Esophagus squamous epithelium (tissue), 5 donors: ENCODE measurements at regions not wholly inside any gene's neighbourhood (a gene's known extent, or its start where the extent isn't known, plus 50 kb on each side); places are given as distances from the start of the nearest gene placed in this dataset.

Source experiments
- DNase-seq: peaks from one replicate; lab custom pipeline; 2025; lab: John Stamatoyannopoulos, UW
- H3K27ac ChIP-seq, 4 donors: fragments of 200-600 bp; sonication (generic); one replicate each; pipeline ENCODE4 v1.5.1; 2016 to 2019; ENCODE audit warnings: mild to moderate bottlenecking in 1 of 4
- H3K27me3 ChIP-seq, 4 donors: fragments of 200-600 bp; sonication (generic); 1 replicate in 3 of 4; 2 replicates in 1 of 4; pipeline versions ENCODE4 v1.5.1 to v1.6.0; 2017 to 2021; ENCODE audit warnings: antibody characterized with exemption in 1 of 4
- H3K36me3 ChIP-seq, 3 donors: fragments of 200-600 bp; sonication (generic); one replicate each; pipeline ENCODE4 v1.5.1; 2016 to 2019
- H3K4me1 ChIP-seq, 3 donors: fragments of 200-600 bp; sonication (generic); one replicate each; pipeline ENCODE4 v1.5.1; 2017 to 2019
- H3K4me3 ChIP-seq, 4 donors: fragments of 200-600 bp; sonication (generic); 1 replicate in 3 of 4; 2 replicates in 1 of 4; pipeline ENCODE4 v1.5.1; 2016 to 2019; ENCODE audit warnings: mild to moderate bottlenecking in 2 of 4, moderate library complexity in 1 of 4
- H3K9me3 ChIP-seq, 3 donors: fragments of 200-600 bp; sonication (generic); one replicate each; pipeline ENCODE4 v1.5.1; 2016 to 2019
- POLR2A ChIP-seq, 4 donors: fragments of 450-650 bp; IDR thresholded peaks; one replicate each; pipeline ENCODE4 v1.6.1; 2017; ENCODE audit warnings: antibody characterized with exemption in 4 of 4, mild to moderate bottlenecking in 4 of 4, moderate library complexity in 3 of 4
- WGBS, 2 donors: methylation state at CpG; one replicate each; pipeline ENCODE4 v1.1.5; 2018; 5-methylcytosine and 5-hydroxymethylcytosine counted together
- intact Hi-C: fragments of 100-400 bp; cut with DNase I; formaldehyde crosslinking; loops from one replicate; pipeline ENCODE4 v1.15.0; 2022
- TF ChIP-seq, protein P1 (sequence below), 6 experiments: fragments of 450-650 bp in 4 of 6; fragments of 200-600 bp in 2 of 6; sonication (generic) in 2 of 6; IDR thresholded peaks; one replicate each; pipeline ENCODE4 v1.5.1; 2016 to 2019; ENCODE audit warnings: antibody characterized with exemption in 6 of 6, mild to moderate bottlenecking in 4 of 6, moderate library complexity in 4 of 6
- donor health status: DM: yes; HTN: yes; CAD: no.

DNA sequence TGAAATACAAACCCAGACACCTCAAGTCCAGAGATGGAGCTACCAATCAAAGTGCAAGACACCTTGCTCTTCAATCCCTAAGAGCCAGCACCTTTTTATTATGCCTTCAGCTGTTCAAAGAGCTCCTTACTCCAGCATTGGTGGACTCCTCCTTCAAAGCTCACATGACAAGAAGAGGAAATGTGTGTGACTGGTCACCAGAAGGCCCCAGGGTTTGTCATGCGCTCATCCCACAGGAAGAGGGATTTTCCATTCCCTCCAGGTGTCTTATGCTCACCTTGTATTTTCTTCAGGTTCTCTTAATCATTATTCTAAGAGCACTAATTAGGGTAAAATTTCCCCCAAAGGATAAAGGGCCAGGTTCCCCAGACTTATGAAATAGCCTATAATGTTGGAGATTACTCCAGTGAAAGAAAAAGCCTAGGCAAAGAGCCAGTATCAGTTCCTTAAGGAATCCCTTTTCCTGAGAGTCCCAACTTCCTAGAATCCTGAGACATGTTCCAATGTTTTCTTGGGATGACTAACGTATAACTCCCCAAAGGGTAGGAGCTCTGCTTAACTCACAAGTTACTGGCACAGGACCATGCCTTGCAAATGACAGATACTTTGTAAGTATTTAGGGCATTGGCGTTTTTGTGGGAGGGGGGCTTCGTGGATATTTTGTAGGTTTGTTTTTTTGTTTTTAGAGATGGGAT is 56.9 kb upstream of the SOX9 start:
- no peaks in the 10 kb centered on the region for H3K9me3 ChIP-seq
- intact Hi-C loops = no loop called here
- 56 to 66% methylated on average over 4 of the region's 4 CpGs for WGBS, 2 donors
- DNase-seq = no peak
- TF ChIP-seq, protein P1, sequence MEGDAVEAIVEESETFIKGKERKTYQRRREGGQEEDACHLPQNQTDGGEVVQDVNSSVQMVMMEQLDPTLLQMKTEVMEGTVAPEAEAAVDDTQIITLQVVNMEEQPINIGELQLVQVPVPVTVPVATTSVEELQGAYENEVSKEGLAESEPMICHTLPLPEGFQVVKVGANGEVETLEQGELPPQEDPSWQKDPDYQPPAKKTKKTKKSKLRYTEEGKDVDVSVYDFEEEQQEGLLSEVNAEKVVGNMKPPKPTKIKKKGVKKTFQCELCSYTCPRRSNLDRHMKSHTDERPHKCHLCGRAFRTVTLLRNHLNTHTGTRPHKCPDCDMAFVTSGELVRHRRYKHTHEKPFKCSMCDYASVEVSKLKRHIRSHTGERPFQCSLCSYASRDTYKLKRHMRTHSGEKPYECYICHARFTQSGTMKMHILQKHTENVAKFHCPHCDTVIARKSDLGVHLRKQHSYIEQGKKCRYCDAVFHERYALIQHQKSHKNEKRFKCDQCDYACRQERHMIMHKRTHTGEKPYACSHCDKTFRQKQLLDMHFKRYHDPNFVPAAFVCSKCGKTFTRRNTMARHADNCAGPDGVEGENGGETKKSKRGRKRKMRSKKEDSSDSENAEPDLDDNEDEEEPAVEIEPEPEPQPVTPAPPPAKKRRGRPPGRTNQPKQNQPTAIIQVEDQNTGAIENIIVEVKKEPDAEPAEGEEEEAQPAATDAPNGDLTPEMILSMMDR (IDR thresholded peaks at IDR 0.05) = no peak
- H3K27ac ChIP-seq = no peak overlapping the region
- no peak overlapping the region for H3K4me3 ChIP-seq
- no peaks in the 10 kb centered on the region for H3K36me3 ChIP-seq
- peaks cover 0 to 7% (median 0%) of the 10 kb centered on the region in 4 donors for H3K27me3 ChIP-seq
- no peaks in the 10 kb centered on the region for H3K4me1 ChIP-seq

DNA sequence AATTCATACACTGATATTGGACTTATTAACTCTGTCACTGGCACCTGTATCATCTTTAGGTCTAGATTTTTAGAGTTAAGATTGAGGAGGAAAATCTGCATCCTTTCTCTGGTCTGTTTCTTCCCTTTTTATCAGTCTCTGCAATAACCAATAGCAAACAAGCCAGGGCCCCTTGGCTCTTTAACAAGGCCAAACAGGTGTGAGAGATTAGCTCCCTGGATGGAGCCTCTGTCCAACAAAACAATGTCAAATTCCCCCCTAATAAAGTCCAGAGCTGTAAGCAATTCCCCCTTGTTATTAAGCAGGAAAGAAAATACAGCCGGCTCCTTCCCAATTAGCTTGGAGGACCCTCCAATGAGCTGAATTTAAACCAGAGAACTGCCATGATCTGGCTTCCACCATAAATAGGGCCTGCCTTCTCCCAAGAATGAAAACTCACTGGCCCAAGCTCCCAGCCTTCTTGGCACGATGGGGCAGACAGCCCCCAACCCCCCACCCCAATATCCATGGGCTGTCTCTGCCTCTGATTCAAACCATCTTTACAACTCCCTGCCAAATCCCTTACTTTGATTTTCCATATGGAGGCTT is 56.1 kb upstream of the SOX9 start:
- H3K9me3 ChIP-seq = no peaks in the 10 kb centered on the region
- intact Hi-C loops = no loop called here
- 62 to 67% methylated on average over 2 of the region's 2 CpGs for WGBS, 2 donors
- no peak overlapping the region for H3K4me3 ChIP-seq
- no peak for TF ChIP-seq POLR2A (IDR thresholded peaks at IDR 0.05)
- TF ChIP-seq, protein P1 (IDR thresholded peaks at IDR 0.05) = no peak
- no peak overlapping the region for H3K27ac ChIP-seq
- H3K27me3 ChIP-seq = peaks cover 0 to 7% (median 0%) of the 10 kb centered on the region in 4 donors
- H3K36me3 ChIP-seq = no peaks in the 10 kb centered on the region
- no peaks in the 10 kb centered on the region for H3K4me1 ChIP-seq
- DNase-seq = no peak

- intact Hi-C loops = no loop called here
- 66 to 72% methylated on average over 4 of the region's 4 CpGs for WGBS, 2 donors
- no peak overlapping the region for H3K27ac ChIP-seq
- no peak for DNase-seq
- H3K36me3 ChIP-seq = no peaks in the 10 kb centered on the region
- no peak overlapping the region for H3K4me3 ChIP-seq
- peaks cover 0 to 11% (median 0%) of the 10 kb centered on the region in 4 donors for H3K27me3 ChIP-seq
- TF ChIP-seq POLR2A (IDR thresholded peaks at IDR 0.05) = no peak
- TF ChIP-seq, protein P1 (IDR thresholded peaks at IDR 0.05) = no peak
- no peaks in the 10 kb centered on the region for H3K9me3 ChIP-seq
- no peaks in the 10 kb centered on the region for H3K4me1 ChIP-seq
Measured at GRCh38 chr17:72065556-72065955, 55.3 kb upstream of the SOX9 start.

GRCh38 chr17:72068643-72069042 is 52.2 kb upstream of the SOX9 start:
- DNase-seq = no peak
- Histone ChIP-seq H3K4me3 (no peak overlapping the region), H3K4me1 (no peaks in the 10 kb centered on the region), H3K27me3 (peaks cover 0 to 4% (median 0%) of the 10 kb centered on the region in 4 donors), H3K27ac (no peak overlapping the region), H3K9me3 (no peaks in the 10 kb centered on the region), H3K36me3 (no peaks in the 10 kb centered on the region)
- TF ChIP-seq POLR2A (IDR thresholded peaks at IDR 0.05) = no peak
- TF ChIP-seq, protein P1 (IDR thresholded peaks at IDR 0.05) = no peak
- intact Hi-C loops = no loop called here
- WGBS, 2 donors = 46 to 50% methylated on average over 1 of the region's 1 CpG

- Histone ChIP-seq H3K27ac (no peak overlapping the region), H3K36me3 (no peaks in the 10 kb centered on the region), H3K27me3 (peaks cover 0 to 4% (median 0%) of the 10 kb centered on the region in 4 donors), H3K9me3 (no peaks in the 10 kb centered on the region), H3K4me3 (no peak overlapping the region), H3K4me1 (no peaks in the 10 kb centered on the region)
- WGBS, 2 donors = 45 to 61% methylated on average over 2 of the region's 2 CpGs
- no peak for DNase-seq
- TF ChIP-seq POLR2A (IDR thresholded peaks at IDR 0.05) = no peak
- TF ChIP-seq, protein P1 (IDR thresholded peaks at IDR 0.05) = no peak
- intact Hi-C loops = no loop called here
Measured at GRCh38 chr17:72069586-72070202, 51.1 kb upstream of the SOX9 start.
